ENCODE measurements at regions not wholly inside any gene's neighbourhood (a gene's known extent, or its start where the extent isn't known, plus 50 kb on each side); places are given as distances from the start of the nearest gene placed in this dataset.

DNA sequence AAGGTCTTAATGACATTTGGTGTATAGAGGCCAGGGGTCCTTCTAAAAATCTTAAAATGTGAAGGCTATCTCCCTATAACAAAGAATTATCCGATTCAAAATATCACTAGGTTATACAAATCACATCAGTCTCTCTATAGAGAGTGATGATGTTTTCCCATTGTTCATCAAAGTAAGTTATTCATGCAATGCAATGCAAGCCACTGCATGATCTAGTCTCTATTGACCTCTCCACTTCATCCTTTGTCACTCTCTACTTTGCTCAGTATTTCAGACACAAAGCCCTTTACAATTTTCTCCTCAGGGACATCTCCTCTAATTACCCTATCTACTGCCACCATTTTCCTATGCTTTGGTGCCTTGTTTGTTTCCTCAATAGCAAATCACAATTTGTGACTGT lies 628.0 kb downstream of the HTR1B start:
- TF ChIP-seq, protein P1, sequence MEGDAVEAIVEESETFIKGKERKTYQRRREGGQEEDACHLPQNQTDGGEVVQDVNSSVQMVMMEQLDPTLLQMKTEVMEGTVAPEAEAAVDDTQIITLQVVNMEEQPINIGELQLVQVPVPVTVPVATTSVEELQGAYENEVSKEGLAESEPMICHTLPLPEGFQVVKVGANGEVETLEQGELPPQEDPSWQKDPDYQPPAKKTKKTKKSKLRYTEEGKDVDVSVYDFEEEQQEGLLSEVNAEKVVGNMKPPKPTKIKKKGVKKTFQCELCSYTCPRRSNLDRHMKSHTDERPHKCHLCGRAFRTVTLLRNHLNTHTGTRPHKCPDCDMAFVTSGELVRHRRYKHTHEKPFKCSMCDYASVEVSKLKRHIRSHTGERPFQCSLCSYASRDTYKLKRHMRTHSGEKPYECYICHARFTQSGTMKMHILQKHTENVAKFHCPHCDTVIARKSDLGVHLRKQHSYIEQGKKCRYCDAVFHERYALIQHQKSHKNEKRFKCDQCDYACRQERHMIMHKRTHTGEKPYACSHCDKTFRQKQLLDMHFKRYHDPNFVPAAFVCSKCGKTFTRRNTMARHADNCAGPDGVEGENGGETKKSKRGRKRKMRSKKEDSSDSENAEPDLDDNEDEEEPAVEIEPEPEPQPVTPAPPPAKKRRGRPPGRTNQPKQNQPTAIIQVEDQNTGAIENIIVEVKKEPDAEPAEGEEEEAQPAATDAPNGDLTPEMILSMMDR (IDR thresholded peaks at IDR 0.05) = no peak
- TF ChIP-seq POLR2AphosphoS5 (IDR thresholded peaks at IDR 0.05) = no peak
